ENCODE measurements at regions not wholly inside any gene's neighbourhood (a gene's known extent, or its start where the extent isn't known, plus 50 kb on each side); places are given as distances from the start of the nearest gene placed in this dataset.

- H3K4me3 ChIP-seq = no peak overlapping the region
- no peak for TF ChIP-seq CTCF (IDR thresholded peaks at IDR 0.05)
- intact Hi-C loops (cut with DNase I) = no loop called here
- H3K4me1 ChIP-seq = no peaks in the 10 kb centered on the region
- ATAC-seq (no peak), DNase-seq (no peak)
- H3K9me3 ChIP-seq = no peaks in the 10 kb centered on the region
- no peaks in the 10 kb centered on the region for H3K36me3 ChIP-seq
- no peaks in the 10 kb centered on the region for H3K27me3 ChIP-seq
- H3K27ac ChIP-seq = no peak overlapping the region
Observed at GRCh38 chr2:6067806-6068205, 375.6 kb downstream of the SOX11 start.

- no peak overlapping the region for H3K4me3 ChIP-seq
- H3K27ac ChIP-seq = no peak overlapping the region
- no peaks in the 10 kb centered on the region for H3K27me3 ChIP-seq
- TF ChIP-seq CTCF (IDR thresholded peaks at IDR 0.05) = no peak
- no peak for ATAC-seq
- no peak for DNase-seq
- no peaks in the 10 kb centered on the region for H3K9me3 ChIP-seq
- H3K4me1 ChIP-seq = no peaks in the 10 kb centered on the region
- H3K36me3 ChIP-seq = no peaks in the 10 kb centered on the region
- intact Hi-C loops (cut with DNase I) = no loop called here
Observed at GRCh38 chr2:6068429-6068828, 376.2 kb downstream of the SOX11 start.

GRCh38 chr2:6069381-6069780, 377.2 kb downstream of the SOX11 start:
- Histone ChIP-seq H3K27ac (no peak overlapping the region), H3K4me3 (no peak overlapping the region), H3K9me3 (no peaks in the 10 kb centered on the region), H3K36me3 (no peaks in the 10 kb centered on the region), H3K27me3 (no peaks in the 10 kb centered on the region), H3K4me1 (no peaks in the 10 kb centered on the region)
- TF ChIP-seq CTCF (IDR thresholded peaks at IDR 0.05) = no peak
- intact Hi-C loops (cut with DNase I) = no loop called here
- ATAC-seq (no peak), DNase-seq (no peak)

GRCh38 chr2:6071519-6071918, 379.3 kb downstream of the SOX11 start:
- Histone ChIP-seq H3K27ac (no peak overlapping the region), H3K9me3 (no peaks in the 10 kb centered on the region), H3K4me1 (no peaks in the 10 kb centered on the region), H3K4me3 (no peak overlapping the region), H3K36me3 (no peaks in the 10 kb centered on the region), H3K27me3 (no peaks in the 10 kb centered on the region)
- TF ChIP-seq CTCF (IDR thresholded peaks at IDR 0.05) = no peak
- ATAC-seq (no peak), DNase-seq (no peak)
- intact Hi-C loops (cut with DNase I) = no loop called here

GRCh38 chr2:6072276-6072675, 380.1 kb downstream of the SOX11 start:
- DNase-seq (no peak), ATAC-seq (no peak)
- Histone ChIP-seq H3K4me1 (no peaks in the 10 kb centered on the region), H3K27me3 (no peaks in the 10 kb centered on the region), H3K36me3 (no peaks in the 10 kb centered on the region), H3K9me3 (no peaks in the 10 kb centered on the region), H3K4me3 (no peak overlapping the region), H3K27ac (no peak overlapping the region)
- no peak for TF ChIP-seq CTCF (IDR thresholded peaks at IDR 0.05)
- intact Hi-C loops (cut with DNase I) = no loop called here

- intact Hi-C loops (cut with DNase I) = no loop called here
Observed at GRCh38 chr2:6072768-6073167, 380.6 kb downstream of the SOX11 start.

More at GRCh38 chr2:6072768-6073167, 380.6 kb downstream of the SOX11 start:
- TF ChIP-seq CTCF (IDR thresholded peaks at IDR 0.05) = no peak
- H3K27me3 ChIP-seq = no peaks in the 10 kb centered on the region
- no peaks in the 10 kb centered on the region for H3K9me3 ChIP-seq
- no peak overlapping the region for H3K27ac ChIP-seq
- DNase-seq (no peak), ATAC-seq (no peak)
- no peak overlapping the region for H3K4me3 ChIP-seq
- H3K4me1 ChIP-seq = no peaks in the 10 kb centered on the region
- no peaks in the 10 kb centered on the region for H3K36me3 ChIP-seq
